ENCODE measurements at regions not wholly inside any gene's neighbourhood (a gene's known extent, or its start where the extent isn't known, plus 50 kb on each side); places are given as distances from the start of the nearest gene placed in this dataset.

DNA sequence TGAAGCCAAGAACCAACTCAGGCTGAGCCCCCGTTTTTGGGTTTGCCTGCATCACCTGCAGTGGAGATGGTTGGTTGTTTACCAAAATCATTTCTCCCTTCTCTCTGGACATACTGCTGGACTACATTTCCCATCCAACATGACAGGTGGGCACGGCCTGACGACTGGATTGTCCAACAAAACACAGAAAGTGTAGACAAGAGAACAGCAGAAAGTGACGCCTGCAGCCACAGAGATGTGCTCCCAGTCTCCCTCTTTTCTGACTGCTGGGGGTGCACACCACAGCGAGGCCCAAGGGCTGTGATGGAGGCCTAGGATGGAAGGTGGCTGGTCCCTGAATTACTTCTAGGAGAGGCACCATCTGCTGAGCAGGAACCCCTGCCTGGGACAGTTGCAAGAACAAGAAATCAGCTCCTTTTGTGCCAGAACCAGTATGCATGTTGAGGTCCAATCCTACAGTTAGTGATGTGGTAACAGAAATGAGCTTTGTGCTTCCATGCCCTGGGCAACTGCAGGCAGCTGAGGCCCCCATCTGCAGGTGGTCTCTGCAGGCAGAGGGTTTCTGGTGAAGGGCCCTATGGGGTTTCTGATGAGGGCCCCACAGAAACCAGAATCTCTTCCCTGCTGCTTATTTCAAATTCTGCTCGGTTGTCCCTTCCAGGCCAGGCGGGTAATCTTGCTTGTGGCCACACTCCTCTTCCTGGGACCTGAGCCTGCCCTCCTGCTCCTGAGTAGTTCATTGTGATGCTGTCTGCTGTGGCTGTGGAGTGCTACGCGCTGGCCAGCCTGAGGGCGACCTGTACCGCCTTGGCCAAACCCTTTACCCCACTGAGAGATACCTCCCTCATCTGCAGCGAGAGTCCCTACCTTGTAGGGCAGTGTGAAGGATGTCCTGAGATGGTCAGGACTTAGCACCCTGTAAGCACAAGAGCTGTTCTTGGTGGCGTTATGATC, 168.3 kb downstream of the ASB1 start:
- Mint-ChIP-seq H3K27ac (no peak overlapping the region), H3K36me3 (no peaks in the 10 kb centered on the region), H3K27me3 (peaks cover 8% of the 10 kb centered on the region), H3K4me3 (no peak overlapping the region), H3K4me1 (ENCODE audit: low read depth) (no peaks in the 10 kb centered on the region), H3K9me3 (no peaks in the 10 kb centered on the region)
- CTCF ChIA-PET = no interaction called here
- no peak for DNase-seq
- POLR2A ChIA-PET = no interaction called here
- intact Hi-C loops (cut with micrococcal nuclease) = no loop called here

DNA sequence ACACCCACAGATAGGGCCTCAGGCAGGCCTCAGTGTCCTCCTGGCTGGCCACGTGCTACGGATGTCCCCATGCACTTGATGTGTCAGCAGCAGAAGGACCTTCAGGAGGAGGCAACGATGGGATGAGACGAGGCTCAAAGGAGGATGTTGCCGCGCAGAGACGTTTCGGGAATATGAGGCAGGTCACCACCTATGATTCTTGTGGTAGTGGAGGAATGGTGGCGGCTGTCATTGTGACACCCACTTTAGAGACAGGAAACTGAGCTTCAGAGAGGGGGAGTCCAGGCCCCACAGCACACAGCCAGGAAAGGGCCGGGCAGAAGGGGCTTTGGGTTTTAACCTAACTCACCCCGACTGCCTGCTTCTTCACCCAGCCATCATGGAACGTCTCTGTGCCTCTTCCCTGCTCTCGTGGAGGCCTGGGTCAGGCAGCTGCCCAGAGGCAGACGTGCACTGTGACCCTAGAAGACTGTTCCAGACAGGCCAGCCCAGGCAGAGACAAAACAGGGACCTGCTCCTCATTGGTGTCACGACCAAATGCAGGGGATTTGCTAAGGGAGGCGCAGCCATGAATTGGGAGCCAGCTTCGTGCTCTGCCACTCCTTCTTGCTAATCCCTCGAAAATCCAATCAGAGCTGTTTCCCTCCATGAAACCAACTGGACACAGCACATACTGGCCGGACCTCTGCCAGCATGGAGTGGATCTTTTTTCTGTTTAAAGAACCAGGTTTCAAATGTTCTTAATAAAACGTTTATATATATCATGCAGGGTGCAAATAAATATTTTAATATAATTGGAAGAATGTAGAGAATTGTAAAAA, 169.2 kb downstream of the ASB1 start:
- POLR2A ChIA-PET = no interaction called here
- H3K27me3 Mint-ChIP-seq = peaks cover 8% of the 10 kb centered on the region
- no peaks in the 10 kb centered on the region for H3K4me1 Mint-ChIP-seq (ENCODE audit: low read depth)
- intact Hi-C loops (cut with micrococcal nuclease) = no loop called here
- H3K27ac Mint-ChIP-seq = no peak overlapping the region
- H3K36me3 Mint-ChIP-seq = no peaks in the 10 kb centered on the region
- no peak overlapping the region for H3K4me3 Mint-ChIP-seq
- no peaks in the 10 kb centered on the region for H3K9me3 Mint-ChIP-seq
- DNase-seq = no peak
- CTCF ChIA-PET = no interaction called here

DNA sequence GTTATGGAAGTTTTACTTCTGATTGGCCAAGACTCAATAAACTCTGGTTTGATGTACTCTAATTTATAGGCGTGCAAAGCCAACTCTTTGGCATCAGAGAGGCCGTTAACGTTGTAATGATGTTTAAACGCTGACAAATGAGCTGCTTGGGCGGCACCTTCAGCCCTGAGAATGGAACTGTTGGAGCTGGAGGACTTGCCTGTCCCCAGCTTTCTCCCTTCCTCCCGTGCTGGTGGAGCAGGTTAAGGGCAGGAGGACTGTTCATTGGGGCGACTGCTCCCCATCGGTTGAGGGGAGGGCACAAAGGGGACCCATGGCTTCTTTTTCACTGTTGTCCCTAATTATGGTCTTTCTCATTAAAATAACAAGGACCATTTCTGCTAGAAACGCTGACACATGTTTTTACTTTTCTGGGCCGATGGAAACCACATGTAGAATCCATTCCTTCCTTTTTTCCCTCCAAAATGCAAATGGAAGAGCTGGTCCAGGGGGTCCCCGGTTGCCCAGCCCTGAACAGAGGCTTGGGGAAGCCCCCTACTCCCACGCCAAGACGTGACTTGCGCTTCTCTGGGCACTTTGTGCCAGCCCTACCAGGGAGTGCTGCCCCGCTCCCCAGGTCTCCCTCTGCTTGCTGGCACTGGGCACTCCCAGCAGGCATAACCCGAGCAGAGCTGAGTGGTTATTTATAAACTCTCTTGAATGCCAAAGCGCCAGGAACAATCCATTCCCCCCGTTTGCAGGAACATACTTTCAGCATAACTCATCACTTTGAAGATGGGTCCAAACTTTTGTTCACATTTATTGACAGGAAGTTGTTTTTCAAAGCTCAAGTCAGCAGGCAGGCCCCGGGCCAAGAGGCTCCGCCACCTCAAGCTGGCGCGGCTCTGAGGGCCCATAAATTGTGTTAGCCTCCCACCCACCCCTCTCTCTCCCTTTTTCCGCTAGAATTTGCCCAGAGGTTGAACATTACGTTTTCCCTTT, 170.1 kb downstream of the ASB1 start:
- no peaks in the 10 kb centered on the region for H3K9me3 Mint-ChIP-seq
- H3K27me3 Mint-ChIP-seq = peaks cover 12% of the 10 kb centered on the region
- CTCF ChIA-PET = no interaction called here
- intact Hi-C loops (cut with micrococcal nuclease) = no loop called here
- no peaks in the 10 kb centered on the region for H3K36me3 Mint-ChIP-seq
- H3K4me1 Mint-ChIP-seq (ENCODE audit: low read depth) = no peaks in the 10 kb centered on the region
- no peak for DNase-seq
- POLR2A ChIA-PET = no interaction called here
- no peak overlapping the region for H3K27ac Mint-ChIP-seq
- no peak overlapping the region for H3K4me3 Mint-ChIP-seq

DNA sequence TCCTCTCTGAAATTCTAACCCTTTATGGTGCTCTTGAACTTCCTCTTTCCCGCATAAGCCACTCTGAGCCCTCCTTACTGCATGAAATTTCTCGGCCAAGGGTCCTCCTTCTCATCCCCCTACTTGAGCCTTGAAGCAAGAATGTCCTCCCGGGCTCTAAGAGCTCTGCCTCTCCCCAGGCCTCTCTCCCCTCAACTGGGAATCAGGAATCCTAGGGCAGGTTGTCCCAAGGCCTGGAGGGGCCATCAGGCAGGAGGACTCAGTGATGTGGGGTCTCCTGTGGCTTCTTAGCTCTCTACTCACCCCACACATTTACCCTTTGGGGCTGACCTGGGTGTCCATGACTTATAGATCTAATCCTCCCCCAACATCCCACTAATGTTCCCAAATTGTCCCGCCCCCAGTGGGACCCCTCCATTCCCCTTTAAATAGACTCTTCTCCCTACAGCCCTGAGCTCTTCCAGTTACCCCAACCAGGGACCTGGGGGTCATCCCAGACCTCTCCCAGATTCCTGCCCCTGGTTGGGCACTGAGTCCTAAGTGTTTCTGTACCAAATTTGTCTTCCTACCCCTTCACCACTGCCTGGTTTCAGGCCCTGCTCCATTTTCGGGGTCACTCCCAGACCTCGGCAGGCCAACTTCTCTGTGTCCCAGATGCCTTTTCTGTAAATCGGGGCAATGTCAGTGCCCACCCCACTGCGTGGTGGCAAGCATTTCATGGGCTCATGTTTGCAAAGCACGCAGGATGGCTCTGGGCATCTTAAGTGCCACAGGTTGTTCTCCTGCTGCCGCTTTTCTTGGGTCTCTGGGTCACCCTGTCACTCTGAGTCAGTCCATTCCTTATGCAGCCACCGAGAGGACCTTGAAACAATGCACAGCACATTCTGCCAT, 171.2 kb downstream of the ASB1 start:
- no peaks in the 10 kb centered on the region for H3K4me1 Mint-ChIP-seq (ENCODE audit: low read depth)
- ChIA-PET POLR2A (no interaction called here), CTCF (no interaction called here)
- intact Hi-C loops (cut with micrococcal nuclease) = no loop called here
- no peak overlapping the region for H3K4me3 Mint-ChIP-seq
- H3K9me3 Mint-ChIP-seq = no peaks in the 10 kb centered on the region
- no peak overlapping the region for H3K27ac Mint-ChIP-seq
- no peak for DNase-seq
- peaks cover 12% of the 10 kb centered on the region for H3K27me3 Mint-ChIP-seq
- no peaks in the 10 kb centered on the region for H3K36me3 Mint-ChIP-seq

DNA sequence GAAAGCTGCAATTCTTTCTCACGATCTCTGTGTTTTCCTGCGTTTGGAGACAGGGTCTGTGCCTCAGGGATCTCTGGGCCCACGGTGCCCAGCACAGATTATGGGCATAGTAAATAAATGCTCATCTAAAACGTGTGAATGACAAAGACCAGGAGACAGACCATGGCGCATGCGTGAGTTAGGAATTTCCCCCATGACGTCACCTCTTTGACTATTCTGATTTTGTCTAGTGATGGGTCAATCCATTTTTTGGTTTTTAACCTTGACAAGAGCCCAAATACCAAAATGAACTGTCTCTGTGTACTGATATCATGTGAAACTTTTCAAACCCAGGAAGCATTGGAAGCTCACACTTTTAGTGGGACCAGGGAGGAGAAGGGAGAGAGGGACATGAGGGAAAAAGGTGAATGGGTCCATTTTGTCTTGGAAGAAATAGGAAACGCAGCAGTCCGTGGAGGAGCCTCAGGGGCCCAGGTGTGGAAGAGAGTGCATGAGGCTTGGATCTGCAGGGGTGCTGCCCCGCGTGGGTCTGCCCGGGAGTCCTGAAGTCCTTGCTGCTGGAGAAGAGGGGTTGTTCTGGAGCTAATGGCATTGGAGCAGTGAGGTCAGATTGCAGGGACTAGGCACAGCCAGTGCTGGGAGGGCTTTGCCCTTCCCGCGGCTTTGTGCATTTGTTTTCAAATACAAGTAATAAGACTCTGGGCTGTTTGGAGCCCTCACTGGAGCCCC, 172.2 kb downstream of the ASB1 start:
- intact Hi-C loops (cut with micrococcal nuclease) = no loop called here
- Mint-ChIP-seq H3K27me3 (peaks cover 12% of the 10 kb centered on the region), H3K9me3 (peaks cover 9% of the 10 kb centered on the region), H3K27ac (no peak overlapping the region), H3K36me3 (no peaks in the 10 kb centered on the region), H3K4me1 (ENCODE audit: low read depth) (no peaks in the 10 kb centered on the region), H3K4me3 (no peak overlapping the region)
- ChIA-PET CTCF (no interaction called here), POLR2A (no interaction called here)
- no peak for DNase-seq

DNA sequence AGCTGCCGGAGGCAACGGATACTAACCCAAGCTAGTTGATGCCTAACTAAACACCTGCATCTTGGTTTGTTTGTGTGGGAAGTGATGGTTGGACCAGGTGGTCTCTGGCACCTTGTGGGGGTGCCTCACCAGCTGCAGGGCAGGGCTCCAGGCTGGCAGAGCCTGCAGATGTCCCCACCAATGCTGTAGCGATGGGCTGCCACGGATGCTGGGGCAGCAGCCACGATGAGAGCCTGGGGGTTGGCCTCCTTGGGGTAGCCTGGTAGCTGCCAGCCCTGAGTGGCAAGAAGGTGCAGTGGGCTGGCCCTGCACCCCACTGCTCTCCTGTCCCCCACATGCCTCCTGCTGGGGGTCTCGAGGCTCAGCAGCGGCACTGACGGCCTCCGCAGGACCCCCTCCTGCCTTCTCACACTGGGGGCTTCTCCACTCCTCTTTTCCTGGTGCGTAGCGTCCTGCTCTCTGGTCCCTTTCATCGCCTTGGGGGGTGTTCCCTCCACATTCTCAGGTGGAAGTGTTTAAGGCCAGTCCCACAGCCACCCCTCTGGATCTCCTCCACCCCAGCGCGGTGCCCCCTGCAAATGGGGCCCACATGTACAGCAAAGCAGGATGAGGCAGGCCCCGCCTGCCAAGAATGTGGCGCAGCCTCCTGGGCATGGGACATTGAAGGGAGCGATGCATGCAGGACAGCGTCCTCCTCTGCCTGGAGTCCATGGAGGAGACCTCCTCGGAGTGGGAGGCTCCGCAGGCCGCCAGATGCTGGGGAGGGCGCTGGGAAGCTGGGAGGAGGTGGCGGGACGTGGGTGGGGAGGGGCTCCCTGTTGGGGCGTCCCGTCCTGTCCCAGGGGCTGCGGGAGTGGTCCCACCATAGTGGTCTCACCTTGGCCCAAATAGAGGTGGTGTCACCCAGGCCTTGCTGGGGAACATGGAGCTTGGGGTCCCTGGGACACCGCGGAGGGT, 173.1 kb downstream of the ASB1 start:
- no peak for DNase-seq
- H3K4me3 Mint-ChIP-seq = no peak overlapping the region
- H3K36me3 Mint-ChIP-seq = no peaks in the 10 kb centered on the region
- POLR2A ChIA-PET = no interaction called here
- no peaks in the 10 kb centered on the region for H3K4me1 Mint-ChIP-seq (ENCODE audit: low read depth)
- CTCF ChIA-PET = no interaction called here
- no peak overlapping the region for H3K27ac Mint-ChIP-seq
- H3K27me3 Mint-ChIP-seq = peaks cover 17% of the 10 kb centered on the region
- peaks cover 14% of the 10 kb centered on the region for H3K9me3 Mint-ChIP-seq
- intact Hi-C loops (cut with micrococcal nuclease) = no loop called here

DNA sequence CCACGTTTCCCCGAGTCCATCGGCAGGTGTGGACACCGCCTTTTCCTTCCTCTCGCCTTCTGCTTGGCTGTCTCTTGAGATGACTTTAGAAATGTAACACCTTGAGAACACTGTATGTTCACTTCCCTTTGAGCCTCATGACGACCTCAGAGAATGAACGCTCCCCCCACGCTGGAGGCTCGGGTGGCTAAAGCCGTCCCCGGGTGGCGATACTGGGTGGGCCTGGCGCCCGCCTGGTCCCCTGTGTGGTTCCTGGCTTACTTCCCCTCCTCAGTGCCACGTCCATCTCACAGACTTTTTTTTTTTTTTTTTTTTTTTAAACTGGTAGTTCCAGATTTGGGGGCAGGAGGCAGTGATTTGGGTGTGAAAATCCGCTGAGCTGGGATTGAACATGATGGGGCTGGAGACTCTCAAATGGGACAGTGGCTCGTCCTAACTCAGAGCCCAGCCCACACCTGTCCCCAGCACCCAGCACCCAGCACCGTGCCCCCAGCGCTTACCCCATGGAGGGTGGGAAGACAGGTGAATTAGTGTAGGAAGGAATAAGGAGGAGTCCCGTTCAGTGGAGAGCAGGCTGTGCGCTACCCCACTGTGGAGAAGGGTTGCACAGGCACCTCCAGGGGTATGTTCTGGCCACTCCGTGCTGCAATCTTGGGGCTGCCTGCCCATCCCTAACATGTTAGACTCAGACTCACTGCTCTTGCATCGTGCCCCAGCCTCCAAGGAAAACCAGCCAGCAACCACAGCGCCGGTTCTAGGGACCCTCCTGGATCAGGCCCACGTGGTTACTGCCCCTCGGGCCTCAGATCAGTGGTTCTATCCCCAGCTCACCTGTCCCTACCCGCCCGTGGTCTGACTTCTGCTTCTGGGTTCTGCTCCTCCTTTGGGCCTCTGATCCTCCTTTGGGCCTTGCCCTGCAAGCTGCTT, 174.0 kb downstream of the ASB1 start:
- intact Hi-C loops (cut with micrococcal nuclease) = no loop called here
- CTCF ChIA-PET = no interaction called here
- no peak overlapping the region for H3K4me3 Mint-ChIP-seq
- H3K9me3 Mint-ChIP-seq = peaks cover 14% of the 10 kb centered on the region
- peaks cover 17% of the 10 kb centered on the region for H3K27me3 Mint-ChIP-seq
- no peak overlapping the region for H3K27ac Mint-ChIP-seq
- no peaks in the 10 kb centered on the region for H3K36me3 Mint-ChIP-seq
- POLR2A ChIA-PET = no interaction called here
- H3K4me1 Mint-ChIP-seq (ENCODE audit: low read depth) = no peaks in the 10 kb centered on the region
- DNase-seq = no peak

DNA sequence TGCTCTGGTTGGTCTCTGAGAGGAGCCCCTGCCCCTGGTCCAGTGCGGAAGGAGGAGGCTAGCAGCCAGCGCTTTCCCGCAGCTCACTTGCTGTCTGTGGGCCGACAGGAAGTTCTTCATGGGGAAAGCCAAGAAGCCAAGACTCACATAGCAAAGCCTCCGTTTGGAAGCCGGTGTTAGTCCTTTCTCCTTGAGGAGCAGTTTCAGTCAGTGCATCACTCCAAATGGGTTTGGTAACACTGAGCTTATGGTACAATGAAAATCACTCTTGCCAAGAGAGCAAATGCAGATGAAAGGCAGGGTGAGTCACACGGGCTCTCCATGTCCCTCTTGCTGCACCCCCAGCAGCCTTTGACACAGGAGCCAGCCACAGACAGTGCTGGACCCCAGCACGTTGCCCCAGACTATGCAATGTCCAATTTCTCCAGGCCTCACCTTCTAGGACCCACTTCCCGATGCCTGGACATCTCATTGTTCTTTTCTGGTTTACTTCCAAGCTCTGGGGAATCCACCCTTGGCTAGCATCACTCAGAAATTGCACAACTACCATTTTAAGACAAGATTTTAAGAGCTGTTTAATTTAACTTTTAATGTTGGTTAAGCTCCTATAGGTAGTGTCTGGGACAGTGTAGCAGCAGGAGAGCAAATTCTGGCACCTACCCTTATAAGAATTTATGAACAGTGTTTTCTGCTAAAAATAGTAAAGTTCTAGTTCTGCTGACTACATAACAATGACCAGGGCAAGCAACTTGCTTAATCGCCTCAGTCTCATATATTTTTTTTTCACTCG, 174.9 kb downstream of the ASB1 start:
- peaks cover 17% of the 10 kb centered on the region for H3K27me3 Mint-ChIP-seq
- H3K4me3 Mint-ChIP-seq = no peak overlapping the region
- no peaks in the 10 kb centered on the region for H3K36me3 Mint-ChIP-seq
- no peak overlapping the region for H3K27ac Mint-ChIP-seq
- CTCF ChIA-PET = no interaction called here
- peaks cover 17% of the 10 kb centered on the region for H3K9me3 Mint-ChIP-seq
- DNase-seq = no peak
- no peaks in the 10 kb centered on the region for H3K4me1 Mint-ChIP-seq (ENCODE audit: low read depth)
- POLR2A ChIA-PET = no interaction called here
- intact Hi-C loops (cut with micrococcal nuclease) = no loop called here

DNA sequence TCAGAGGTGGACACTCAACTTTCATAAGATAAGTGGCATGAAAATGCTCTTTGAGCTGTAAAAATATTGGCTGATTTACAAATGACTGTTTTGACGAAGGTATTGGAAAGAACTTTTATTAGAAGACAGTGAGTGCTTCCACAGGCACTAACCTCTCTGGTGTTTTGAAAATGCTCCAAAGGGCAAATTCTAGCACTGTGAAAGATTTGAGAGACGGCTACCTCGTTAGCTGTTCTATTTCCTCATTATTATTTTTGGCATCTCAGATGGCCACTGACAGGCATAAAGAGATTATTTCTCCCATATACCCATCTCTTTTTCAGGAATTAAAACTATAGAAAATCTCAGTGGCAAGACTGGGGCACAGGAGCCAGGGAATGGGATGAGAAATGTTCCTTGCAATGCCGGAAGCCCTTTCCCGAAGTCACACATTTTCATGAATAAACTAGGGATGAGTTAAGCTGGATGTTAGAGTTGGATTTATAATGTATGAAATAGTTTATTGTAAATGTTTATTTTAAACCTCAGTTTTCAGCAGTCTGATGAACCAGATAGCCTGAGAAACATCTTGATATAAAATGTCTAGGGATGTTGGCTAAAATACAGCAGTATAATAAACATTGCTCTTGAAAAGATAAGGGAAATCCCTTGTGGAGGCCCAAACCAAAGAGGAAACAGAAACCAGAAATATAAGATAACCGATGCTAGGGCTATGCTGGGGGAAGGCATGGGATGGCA, 175.7 kb downstream of the ASB1 start:
- ChIA-PET CTCF (no interaction called here), POLR2A (no interaction called here)
- Mint-ChIP-seq H3K4me1 (ENCODE audit: low read depth) (no peaks in the 10 kb centered on the region), H3K27ac (no peak overlapping the region), H3K36me3 (no peaks in the 10 kb centered on the region), H3K9me3 (peaks cover 21% of the 10 kb centered on the region), H3K27me3 (peaks cover 17% of the 10 kb centered on the region), H3K4me3 (no peak overlapping the region)
- no peak for DNase-seq
- intact Hi-C loops (cut with micrococcal nuclease) = no loop called here
